ENCODE measurements at regions not wholly inside any gene's neighbourhood (a gene's known extent, or its start where the extent isn't known, plus 50 kb on each side); places are given as distances from the start of the nearest gene placed in this dataset.
"Not testable (repeated sequence)": the region's sequence is repeated elsewhere in the genome, so short reads cannot be mapped to it uniquely, and the experiment has no call there.

GRCh38 chr3:26452363-26452762, 170.2 kb upstream of the LRRC3B start:
- H3K4me3 ChIP-seq (ENCODE audit: low read length) = no peak overlapping the region
- H3K36me3 ChIP-seq (ENCODE audit: control insufficient read depth, insufficient read depth, low read length) = no peaks in the 10 kb centered on the region
- H3K4me1 ChIP-seq (ENCODE audit: control insufficient read depth, insufficient read depth, low read length) = no peaks in the 10 kb centered on the region
- H3K27ac ChIP-seq (ENCODE audit: low read depth, low read length) = no peak overlapping the region
- no peak overlapping the region for H3K9ac ChIP-seq (ENCODE audit: low read length)
- no peaks in the 10 kb centered on the region for H3K27me3 ChIP-seq (ENCODE audit: control insufficient read depth, insufficient read depth, low read length)

- Histone ChIP-seq H3K4me1 (ENCODE audit: control insufficient read depth, insufficient read depth, low read length) (no peaks in the 10 kb centered on the region), H3K27me3 (ENCODE audit: control insufficient read depth, insufficient read depth, low read length) (no peaks in the 10 kb centered on the region), H3K4me3 (ENCODE audit: low read length) (no peak overlapping the region), H3K9ac (ENCODE audit: low read length) (no peak overlapping the region), H3K36me3 (ENCODE audit: control insufficient read depth, insufficient read depth, low read length) (no peaks in the 10 kb centered on the region), H3K27ac (ENCODE audit: low read depth, low read length) (no peak overlapping the region)
Observed at GRCh38 chr3:26460985-26461384, 161.6 kb upstream of the LRRC3B start.

GRCh38 chr3:26472345-26472744, 150.2 kb upstream of the LRRC3B start:
- Histone ChIP-seq H3K4me3 (ENCODE audit: low read length) (no peak overlapping the region), H3K9ac (ENCODE audit: low read length) (no peak overlapping the region)

GRCh38 chr3:26474706-26475105, 147.9 kb upstream of the LRRC3B start:
- no peaks in the 10 kb centered on the region for H3K27me3 ChIP-seq (ENCODE audit: control insufficient read depth, insufficient read depth, low read length)
- no peaks in the 10 kb centered on the region for H3K4me1 ChIP-seq (ENCODE audit: control insufficient read depth, insufficient read depth, low read length)
- no peak overlapping the region for H3K4me3 ChIP-seq (ENCODE audit: low read length)
- H3K9ac ChIP-seq (ENCODE audit: low read length) = no peak overlapping the region
- H3K36me3 ChIP-seq (ENCODE audit: control insufficient read depth, insufficient read depth, low read length) = no peaks in the 10 kb centered on the region
- no peak overlapping the region for H3K27ac ChIP-seq (ENCODE audit: low read depth, low read length)

More at GRCh38 chr3:26472345-26472744, 150.2 kb upstream of the LRRC3B start:
- Histone ChIP-seq H3K27ac (ENCODE audit: low read depth, low read length) (no peak overlapping the region), H3K4me1 (ENCODE audit: control insufficient read depth, insufficient read depth, low read length) (no peaks in the 10 kb centered on the region), H3K36me3 (ENCODE audit: control insufficient read depth, insufficient read depth, low read length) (no peaks in the 10 kb centered on the region), H3K27me3 (ENCODE audit: control insufficient read depth, insufficient read depth, low read length) (no peaks in the 10 kb centered on the region)

GRCh38 chr3:26480377-26480776, 142.2 kb upstream of the LRRC3B start:
- no peak overlapping the region for H3K27ac ChIP-seq (ENCODE audit: low read depth, low read length)
- H3K9ac ChIP-seq (ENCODE audit: low read length) = no peak overlapping the region
- no peaks in the 10 kb centered on the region for H3K27me3 ChIP-seq (ENCODE audit: control insufficient read depth, insufficient read depth, low read length)
- no peaks in the 10 kb centered on the region for H3K36me3 ChIP-seq (ENCODE audit: control insufficient read depth, insufficient read depth, low read length)
- H3K4me3 ChIP-seq (ENCODE audit: low read length) = no peak overlapping the region
- H3K4me1 ChIP-seq (ENCODE audit: control insufficient read depth, insufficient read depth, low read length) = no peaks in the 10 kb centered on the region

GRCh38 chr3:26484140-26484539, 138.4 kb upstream of the LRRC3B start:
- no peak overlapping the region for H3K4me3 ChIP-seq (ENCODE audit: low read length)

GRCh38 chr3:26498271-26498670, 124.3 kb upstream of the LRRC3B start:
- H3K27ac ChIP-seq (ENCODE audit: low read depth, low read length) = no peak overlapping the region
- no peaks in the 10 kb centered on the region for H3K27me3 ChIP-seq (ENCODE audit: control insufficient read depth, insufficient read depth, low read length)
- H3K9ac ChIP-seq (ENCODE audit: low read length) = no peak overlapping the region
- H3K4me1 ChIP-seq (ENCODE audit: control insufficient read depth, insufficient read depth, low read length) = no peaks in the 10 kb centered on the region
- no peaks in the 10 kb centered on the region for H3K36me3 ChIP-seq (ENCODE audit: control insufficient read depth, insufficient read depth, low read length)
- no peak overlapping the region for H3K4me3 ChIP-seq (ENCODE audit: low read length)

More at GRCh38 chr3:26484140-26484539, 138.4 kb upstream of the LRRC3B start:
- Histone ChIP-seq H3K36me3 (ENCODE audit: control insufficient read depth, insufficient read depth, low read length) (no peaks in the 10 kb centered on the region), H3K27me3 (ENCODE audit: control insufficient read depth, insufficient read depth, low read length) (no peaks in the 10 kb centered on the region), H3K4me1 (ENCODE audit: control insufficient read depth, insufficient read depth, low read length) (no peaks in the 10 kb centered on the region), H3K27ac (ENCODE audit: low read depth, low read length) (no peak overlapping the region), H3K9ac (ENCODE audit: low read length) (no peak overlapping the region)

DNA sequence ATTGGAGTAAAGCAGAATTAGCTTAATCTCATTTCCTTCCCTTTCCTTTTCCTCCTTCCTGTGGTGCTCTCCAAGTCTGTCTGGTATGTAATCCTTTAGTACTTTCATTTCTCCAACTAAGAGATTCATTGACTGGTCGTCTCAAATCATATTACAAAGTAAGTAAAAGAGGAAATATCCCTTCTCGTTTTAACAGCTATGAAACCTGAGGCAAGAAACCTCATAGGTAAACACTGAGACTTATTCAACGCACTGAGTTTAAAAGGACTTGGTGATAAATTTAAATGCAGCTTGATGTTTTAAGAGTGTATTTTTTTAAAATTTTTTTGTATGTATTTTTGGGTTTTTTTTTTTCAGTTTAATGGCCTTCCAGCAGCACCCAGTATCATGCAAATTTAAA, 117.2 kb upstream of the LRRC3B start:
- H3K9ac ChIP-seq (ENCODE audit: low read length) = no peak overlapping the region
- no peak overlapping the region for H3K27ac ChIP-seq (ENCODE audit: low read depth, low read length)
- H3K27me3 ChIP-seq (ENCODE audit: control insufficient read depth, insufficient read depth, low read length) = no peaks in the 10 kb centered on the region
- H3K4me1 ChIP-seq (ENCODE audit: control insufficient read depth, insufficient read depth, low read length) = no peaks in the 10 kb centered on the region
- H3K36me3 ChIP-seq (ENCODE audit: control insufficient read depth, insufficient read depth, low read length) = no peaks in the 10 kb centered on the region
- no peak overlapping the region for H3K4me3 ChIP-seq (ENCODE audit: low read length)

DNA sequence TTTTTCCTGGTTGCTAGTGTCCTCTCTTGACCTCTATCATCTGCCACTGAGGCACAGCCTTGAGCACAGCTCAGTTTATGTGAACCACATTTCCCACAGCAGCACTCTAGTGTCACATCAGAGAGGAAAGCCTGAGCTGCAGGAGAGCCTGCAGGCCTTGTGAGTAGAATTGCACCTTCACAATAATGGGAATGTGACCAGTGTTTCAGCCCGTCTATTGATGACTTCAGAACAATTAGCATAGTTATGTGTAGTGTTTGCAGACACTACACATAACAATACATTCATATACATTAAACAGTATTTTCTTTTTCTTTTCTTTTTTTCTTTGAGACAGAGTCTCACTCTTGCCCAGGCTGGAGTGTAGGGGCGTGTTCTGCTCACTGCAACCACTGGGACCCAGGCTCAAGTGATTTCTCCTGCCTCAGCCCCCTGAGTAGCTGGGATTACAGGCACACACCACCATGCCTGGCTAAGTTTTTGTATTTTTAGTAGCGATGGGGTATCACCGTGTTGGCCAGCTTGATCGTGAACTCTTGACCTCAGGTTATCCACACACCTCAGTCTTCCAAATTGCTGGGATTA, 108.0 kb upstream of the LRRC3B start:
- not testable (repeated sequence) for H3K27ac ChIP-seq (ENCODE audit: low read depth, low read length)

GRCh38 chr3:26515351-26515750, 107.2 kb upstream of the LRRC3B start:
- Histone ChIP-seq H3K27ac (ENCODE audit: low read depth, low read length) (no peak overlapping the region), H3K36me3 (ENCODE audit: control insufficient read depth, insufficient read depth, low read length) (no peaks in the 10 kb centered on the region), H3K27me3 (ENCODE audit: control insufficient read depth, insufficient read depth, low read length) (no peaks in the 10 kb centered on the region), H3K9ac (ENCODE audit: low read length) (no peak overlapping the region), H3K4me1 (ENCODE audit: control insufficient read depth, insufficient read depth, low read length) (no peaks in the 10 kb centered on the region), H3K4me3 (ENCODE audit: low read length) (no peak overlapping the region)

More for the DNA sequence above, 108.0 kb upstream of the LRRC3B start:
- H3K4me1 ChIP-seq (ENCODE audit: control insufficient read depth, insufficient read depth, low read length); H3K36me3 ChIP-seq (ENCODE audit: control insufficient read depth, insufficient read depth, low read length); H3K27me3 ChIP-seq (ENCODE audit: control insufficient read depth, insufficient read depth, low read length); H3K4me3 ChIP-seq (ENCODE audit: low read length); H3K9ac ChIP-seq (ENCODE audit: low read length): not testable (repeated sequence)

GRCh38 chr3:26521261-26521660, 101.3 kb upstream of the LRRC3B start:
- no peak overlapping the region for H3K4me3 ChIP-seq (ENCODE audit: low read length)
- no peaks in the 10 kb centered on the region for H3K36me3 ChIP-seq (ENCODE audit: control insufficient read depth, insufficient read depth, low read length)
- no peaks in the 10 kb centered on the region for H3K27me3 ChIP-seq (ENCODE audit: control insufficient read depth, insufficient read depth, low read length)
- H3K4me1 ChIP-seq (ENCODE audit: control insufficient read depth, insufficient read depth, low read length) = no peaks in the 10 kb centered on the region
- no peak overlapping the region for H3K9ac ChIP-seq (ENCODE audit: low read length)
- H3K27ac ChIP-seq (ENCODE audit: low read depth, low read length) = no peak overlapping the region

- Histone ChIP-seq H3K27ac (ENCODE audit: low read depth, low read length) (no peak overlapping the region), H3K27me3 (ENCODE audit: control insufficient read depth, insufficient read depth, low read length) (no peaks in the 10 kb centered on the region), H3K4me3 (ENCODE audit: low read length) (no peak overlapping the region), H3K36me3 (ENCODE audit: control insufficient read depth, insufficient read depth, low read length) (no peaks in the 10 kb centered on the region), H3K4me1 (ENCODE audit: control insufficient read depth, insufficient read depth, low read length) (no peaks in the 10 kb centered on the region), H3K9ac (ENCODE audit: low read length) (no peak overlapping the region)
Observed at GRCh38 chr3:26522919-26523318, 99.7 kb upstream of the LRRC3B start.

GRCh38 chr3:26525013-26525412, 97.6 kb upstream of the LRRC3B start:
- no peaks in the 10 kb centered on the region for H3K27me3 ChIP-seq (ENCODE audit: control insufficient read depth, insufficient read depth, low read length)
- no peak overlapping the region for H3K4me3 ChIP-seq (ENCODE audit: low read length)
- H3K27ac ChIP-seq (ENCODE audit: low read depth, low read length) = no peak overlapping the region
- H3K36me3 ChIP-seq (ENCODE audit: control insufficient read depth, insufficient read depth, low read length) = no peaks in the 10 kb centered on the region
- no peaks in the 10 kb centered on the region for H3K4me1 ChIP-seq (ENCODE audit: control insufficient read depth, insufficient read depth, low read length)
- no peak overlapping the region for H3K9ac ChIP-seq (ENCODE audit: low read length)

All from rectal smooth muscle tissue (tissue), 1 donor.